Loucy (cell line): ENCODE measurements at regions not wholly inside any gene's neighbourhood (a gene's known extent, or its start where the extent isn't known, plus 50 kb on each side); places are given as distances from the start of the nearest gene placed in this dataset.

ENCODE experiments used
- H2AFZ ChIP-seq: fragments of 200-600 bp; sonication (generic); 2 replicates; pipeline ENCODE4 v1.6.0; 2016; ENCODE audit warnings: antibody characterized with exemption, mild to moderate bottlenecking, low read length, moderate library complexity
- H3F3A ChIP-seq: fragments of 200-600 bp; 2 replicates; pipeline ENCODE4 v1.6.0; 2016; ENCODE audit warnings: antibody characterized with exemption, low read depth, mild to moderate bottlenecking
- H3K27me3 ChIP-seq: fragments of 200-600 bp; sonication (generic); 2 replicates; pipeline ENCODE4 v1.6.1; 2014; ENCODE audit warnings: low read length, mild to moderate bottlenecking; ENCODE audit not compliant: insufficient read depth, poor library complexity, severe bottlenecking
- H3K36me3 ChIP-seq: fragments of 200-600 bp; sonication (generic); 2 replicates; pipeline ENCODE4 v1.6.1; 2016; ENCODE audit warnings: low read length; ENCODE audit not compliant: insufficient read depth
- H3K4me1 ChIP-seq: fragments of 200-600 bp; sonication (generic); 2 replicates; pipeline ENCODE4 v1.5.1; 2014; ENCODE audit warnings: low read length, mild to moderate bottlenecking; ENCODE audit not compliant: insufficient read depth, poor library complexity, severe bottlenecking
- H3K4me2 ChIP-seq: fragments of 200-600 bp; sonication (generic); 2 replicates; pipeline ENCODE4 v1.6.0; 2014; ENCODE audit warnings: antibody characterized with exemption, low read length, low read depth, mild to moderate bottlenecking; ENCODE audit not compliant: poor library complexity, severe bottlenecking
- H3K4me3 ChIP-seq: fragments of 200-600 bp; sonication (generic); 2 replicates; pipeline ENCODE4 v1.5.1; 2014; ENCODE audit warnings: low read length, mild to moderate bottlenecking, mixed read lengths; ENCODE audit not compliant: poor library complexity, severe bottlenecking
- H3K79me2 ChIP-seq: fragments of 200-600 bp; sonication (generic); 2 replicates; pipeline ENCODE4 v1.6.1; 2014; ENCODE audit warnings: low read length; ENCODE audit not compliant: insufficient read depth
- H3K9ac ChIP-seq: fragments of 200-600 bp; sonication (generic); 2 replicates; pipeline ENCODE4 v1.6.0; 2014; ENCODE audit warnings: mild to moderate bottlenecking, low read depth, low read length, moderate library complexity; ENCODE audit not compliant: poor library complexity, severe bottlenecking
- H3K9me2 ChIP-seq: fragments of 200-600 bp; sonication (generic); replicated peaks from 2 replicates; pipeline ENCODE4 v1.6.1; 2016; ENCODE audit warnings: low read depth, low read length, mixed read lengths
- H3K9me3 ChIP-seq: fragments of 200-600 bp; sonication (generic); 2 replicates; pipeline ENCODE4 v1.6.1; 2014; ENCODE audit warnings: mild to moderate bottlenecking, antibody characterized with exemption, low read length, low read depth; ENCODE audit not compliant: insufficient read depth
- H4K20me1 ChIP-seq: fragments of 200-600 bp; sonication (generic); 2 replicates; pipeline ENCODE4 v1.6.0; 2014; ENCODE audit warnings: antibody characterized with exemption, low read length, mild to moderate bottlenecking; ENCODE audit not compliant: insufficient read depth, poor library complexity, severe bottlenecking
- CTCF ChIP-seq: fragments of 200-600 bp; sonication (generic); conservative IDR thresholded peaks from 2 replicates; pipeline ENCODE4 v1.5.1; 2014; ENCODE audit warnings: mild to moderate bottlenecking, antibody characterized with exemption, low read length
- EZH2phosphoT487 ChIP-seq: fragments of 200-600 bp; IDR thresholded peaks from 2 replicates; pipeline ENCODE4 v1.6.1; 2018; ENCODE audit warnings: antibody characterized with exemption, mild to moderate bottlenecking, moderate library complexity, borderline replicate concordance

- Histone ChIP-seq H3K9me3 (peaks cover 16% of the 10 kb centered on the region), H4K20me1 (no peaks in the 10 kb centered on the region), H2AFZ (no peak overlapping the region), H3K4me3 (no peak overlapping the region), H3K4me1 (no peaks in the 10 kb centered on the region), H3K4me2 (no peak overlapping the region), H3K9ac (no peak overlapping the region), H3F3A (no peaks in the 10 kb centered on the region), H3K36me3 (no peaks in the 10 kb centered on the region), H3K9me2 (no peaks in the 10 kb centered on the region), H3K79me2 (no peaks in the 10 kb centered on the region), H3K27me3 (no peaks in the 10 kb centered on the region)
- TF ChIP-seq CTCF: no peak
- TF ChIP-seq EZH2phosphoT487: no peak
Measured at GRCh38 chr18:78583739-78584458, 395.7 kb upstream of the SALL3 start.

GRCh38 chr18:78584459-78585022, 395.1 kb upstream of the SALL3 start:
- no peaks in the 10 kb centered on the region for H3F3A ChIP-seq
- TF ChIP-seq CTCF (no peak), EZH2phosphoT487 (no peak)
- no peaks in the 10 kb centered on the region for H4K20me1 ChIP-seq
- H3K27me3 ChIP-seq: no peaks in the 10 kb centered on the region
- no peaks in the 10 kb centered on the region for H3K36me3 ChIP-seq
- H3K4me1 ChIP-seq: no peaks in the 10 kb centered on the region
- H3K79me2 ChIP-seq: no peaks in the 10 kb centered on the region
- no peak overlapping the region for H3K4me3 ChIP-seq
- H3K9ac ChIP-seq: no peak overlapping the region
- H2AFZ ChIP-seq: no peak overlapping the region
- peaks cover 16% of the 10 kb centered on the region for H3K9me3 ChIP-seq
- H3K4me2 ChIP-seq: no peak overlapping the region
- no peaks in the 10 kb centered on the region for H3K9me2 ChIP-seq

- Histone ChIP-seq H3K9me3 (peaks cover 19% of the 10 kb centered on the region), H3K9me2 (no peaks in the 10 kb centered on the region), H3K4me3 (no peak overlapping the region), H3K9ac (no peak overlapping the region), H3K4me1 (no peaks in the 10 kb centered on the region), H4K20me1 (no peaks in the 10 kb centered on the region), H3F3A (no peaks in the 10 kb centered on the region), H3K79me2 (no peaks in the 10 kb centered on the region), H3K27me3 (no peaks in the 10 kb centered on the region), H2AFZ (no peak overlapping the region), H3K4me2 (no peak overlapping the region), H3K36me3 (no peaks in the 10 kb centered on the region)
- TF ChIP-seq CTCF (no peak), EZH2phosphoT487 (no peak)
Measured at GRCh38 chr18:78586586-78586985, 393.0 kb upstream of the SALL3 start.
